Activated naive CD8-positive, alpha-beta T cell treated with anti-CD3 and anti-CD28 coated beads, Interleukin-2, amount 50 U/mL, for 16 hours (primary cell): ENCODE measurements at regions not wholly inside any gene's neighbourhood (a gene's known extent, or its start where the extent isn't known, plus 50 kb on each side); places are given as distances from the start of the nearest gene placed in this dataset.

ENCODE experiments used
- DNase-seq: peaks from one replicate; pipeline ENCODE4 v3.0.0-alpha.2; 2020; ENCODE audit warnings: low read depth, low spot score

GRCh38 chr6:144335311-144335861, 50.3 kb downstream of the UTRN start:
- no peak for DNase-seq

GRCh38 chr6:144335914-144336313, 50.8 kb downstream of the UTRN start:
- DNase-seq = no peak

GRCh38 chr6:144336900-144337299, 51.8 kb downstream of the UTRN start:
- no peak for DNase-seq

DNA sequence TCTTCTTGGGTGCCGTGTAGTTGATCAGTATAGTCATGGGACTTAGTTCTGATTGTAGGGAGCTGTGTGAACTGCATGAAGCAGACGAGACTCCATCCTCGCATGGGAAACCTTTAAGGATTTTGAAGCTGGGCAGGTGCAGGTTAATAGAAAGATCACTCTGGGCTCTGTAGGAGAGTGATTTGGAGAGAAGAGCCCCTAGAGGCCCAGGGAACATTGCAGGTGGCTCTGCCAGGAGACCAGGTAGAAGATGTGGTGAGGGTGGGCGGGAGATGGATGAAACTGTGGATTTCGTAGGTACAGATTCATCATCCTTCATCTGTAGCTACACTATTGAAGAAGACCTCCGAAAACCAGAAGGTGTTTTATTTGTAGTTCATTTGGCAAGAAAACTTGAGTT, 53.3 kb downstream of the UTRN start:
- DNase-seq = no peak

DNA sequence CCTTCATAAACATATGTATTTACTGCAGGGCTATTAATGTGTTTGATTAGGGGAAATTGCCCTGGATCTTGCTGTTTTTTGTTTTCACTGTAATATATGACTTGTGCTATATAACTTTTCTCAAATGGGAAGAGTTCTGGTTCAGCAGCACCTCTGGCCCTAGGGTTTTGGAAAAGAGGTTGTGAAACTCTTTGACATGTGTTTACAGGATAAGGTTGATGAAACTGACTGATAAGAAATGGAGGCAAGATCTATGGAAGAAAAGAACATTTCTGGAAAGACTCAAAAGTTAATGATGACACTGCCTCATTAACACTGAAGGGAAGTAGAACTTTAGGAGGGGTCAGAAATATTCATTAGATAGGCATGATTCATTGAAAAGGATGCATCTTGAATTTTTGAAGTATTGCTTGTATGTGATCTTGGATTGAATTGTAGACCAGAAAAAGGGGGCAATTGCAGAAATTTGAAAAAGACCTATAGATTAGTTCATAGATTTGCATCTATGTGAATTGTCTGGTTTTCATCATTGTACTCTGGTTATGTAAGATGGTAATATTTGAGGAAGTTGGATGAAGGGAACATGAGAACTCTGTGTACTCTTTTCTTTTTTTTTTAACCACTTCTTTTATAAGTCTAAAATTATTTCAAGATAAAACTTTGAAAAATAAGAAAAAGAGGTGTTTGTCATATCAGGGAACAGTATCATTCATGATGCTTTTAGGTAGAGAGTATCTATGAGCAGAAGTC, 54.0 kb downstream of the UTRN start:
- DNase-seq = no peak

DNA sequence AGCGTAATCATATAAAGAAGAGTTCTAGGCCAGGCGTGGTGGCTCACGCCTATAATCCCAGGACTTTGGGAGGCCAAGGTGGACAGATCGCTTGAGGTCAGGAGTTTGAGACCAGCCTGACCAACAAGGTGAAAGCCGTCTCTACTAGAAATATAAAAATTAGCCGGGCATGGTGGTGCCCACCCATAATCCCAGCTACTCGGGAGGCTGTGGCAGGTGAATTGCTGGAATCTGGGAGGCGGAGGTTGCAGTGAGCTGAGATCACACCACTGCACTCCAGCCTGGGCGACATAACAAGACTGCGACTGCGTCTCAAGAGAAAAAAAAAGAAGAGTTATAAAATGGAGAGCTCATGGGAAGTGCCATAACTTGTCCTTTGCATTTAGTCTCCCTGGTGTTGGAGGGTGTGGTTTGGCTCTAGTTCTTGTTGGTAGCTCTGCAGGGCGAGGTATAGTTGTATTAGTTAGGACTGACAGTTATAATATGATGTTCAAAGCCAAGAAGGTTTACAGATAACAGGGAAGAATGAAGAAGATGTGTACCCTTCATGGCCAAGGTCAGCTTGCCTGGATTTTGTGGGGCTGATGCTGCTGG, 54.8 kb downstream of the UTRN start:
- DNase-seq = no peak

DNA sequence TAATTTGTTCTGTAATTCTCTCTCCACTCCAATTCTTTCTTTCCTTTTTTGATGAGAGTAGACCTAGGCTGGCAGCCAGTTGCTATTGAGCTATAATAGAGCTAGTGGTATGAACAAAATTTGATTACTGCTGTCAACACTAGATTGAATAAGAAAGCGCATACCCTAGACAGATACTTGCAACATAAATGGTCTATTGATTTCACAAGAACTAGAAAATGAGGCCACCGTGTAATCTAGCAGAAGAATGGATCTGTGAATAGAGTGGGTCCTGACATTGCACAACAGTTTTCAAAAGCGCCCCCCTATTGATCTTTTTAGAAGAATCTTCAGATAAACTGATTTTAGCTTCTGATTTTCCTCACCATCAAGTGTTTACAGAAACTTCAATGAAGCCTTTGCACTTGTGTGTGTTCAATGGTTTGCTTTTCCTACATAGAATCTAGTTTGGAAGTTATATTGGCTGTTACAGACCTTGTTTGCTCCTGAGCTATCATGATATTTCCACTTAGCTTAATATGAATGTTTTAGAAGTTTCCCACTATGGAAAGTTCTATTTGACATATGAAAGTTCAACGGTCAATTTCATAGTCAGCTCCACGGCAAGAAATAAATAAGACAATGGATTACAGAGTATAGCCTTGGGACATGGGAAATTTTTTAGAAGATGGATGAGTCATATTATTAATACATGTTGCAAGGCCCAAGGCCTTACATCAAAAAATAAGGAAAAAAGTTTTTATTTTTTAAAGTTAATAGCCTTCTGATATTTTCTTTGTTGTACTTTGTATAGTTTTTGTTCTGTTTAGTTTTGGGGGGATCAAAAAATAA, 55.6 kb downstream of the UTRN start:
- DNase-seq = no peak

DNA sequence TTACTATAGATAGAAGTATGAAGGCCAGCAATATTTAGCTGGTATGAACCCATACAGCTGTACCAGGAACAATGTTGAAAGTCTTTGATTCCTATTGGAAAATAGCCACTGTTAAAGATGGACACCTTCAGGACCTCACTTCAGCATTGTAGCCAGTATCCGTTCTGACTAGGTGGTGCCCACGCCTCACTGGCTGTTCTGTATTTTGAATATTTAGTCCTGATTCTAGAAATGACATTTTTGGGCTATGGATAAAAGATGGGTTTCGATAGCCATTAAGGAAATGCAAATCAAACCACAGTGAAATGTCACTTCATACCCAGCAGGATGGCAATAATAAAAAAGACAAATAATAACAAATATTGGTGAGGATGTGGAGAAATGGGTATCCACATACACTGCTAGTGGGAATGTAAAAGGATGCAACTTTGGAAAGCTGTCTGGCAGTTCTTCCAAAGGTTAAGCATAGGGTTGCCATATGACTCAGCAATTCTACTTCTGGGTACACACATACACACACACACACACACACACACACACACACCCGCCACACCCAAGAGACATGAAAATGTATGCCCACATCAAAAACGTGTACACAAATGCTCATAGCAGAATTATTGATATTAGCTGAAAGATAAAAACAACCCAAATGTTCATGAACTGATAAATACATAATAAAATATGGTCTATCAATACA, 56.8 kb downstream of the UTRN start:
- no peak for DNase-seq

DNA sequence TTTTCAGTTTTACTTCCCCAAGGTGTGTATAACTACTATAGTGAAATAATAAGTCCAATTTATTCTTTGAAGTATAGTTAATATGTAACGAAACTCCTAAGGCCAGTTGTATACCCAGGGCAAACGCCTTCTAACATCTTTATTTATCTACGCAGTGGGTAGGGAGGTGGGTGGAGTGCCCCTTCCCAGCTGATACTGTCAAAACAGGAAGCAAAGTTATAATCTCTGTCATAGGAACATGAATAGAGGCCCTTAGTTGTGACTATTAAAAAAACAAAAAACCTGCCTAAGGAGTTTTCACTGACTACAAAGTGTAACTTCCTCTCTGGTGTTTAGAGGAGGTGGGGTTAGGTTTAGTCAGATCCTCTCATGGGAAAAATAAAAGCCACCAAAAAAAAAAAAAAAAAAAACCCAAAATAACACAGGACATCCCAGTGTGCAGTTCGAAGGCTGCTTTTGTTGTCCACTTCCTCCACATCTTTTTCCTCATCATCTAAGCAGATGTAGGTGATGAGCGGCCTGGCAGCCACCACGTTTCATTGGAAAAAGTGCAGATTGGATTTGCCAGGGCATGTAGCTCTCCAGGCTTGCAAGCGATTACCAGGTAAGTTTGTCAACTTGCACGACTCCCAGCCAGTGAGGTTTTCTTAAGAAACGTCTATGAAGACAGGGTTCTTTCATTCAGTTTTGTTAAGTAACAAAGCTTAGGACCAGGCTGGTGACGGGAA, 58.7 kb downstream of the UTRN start:
- DNase-seq = no peak

DNA sequence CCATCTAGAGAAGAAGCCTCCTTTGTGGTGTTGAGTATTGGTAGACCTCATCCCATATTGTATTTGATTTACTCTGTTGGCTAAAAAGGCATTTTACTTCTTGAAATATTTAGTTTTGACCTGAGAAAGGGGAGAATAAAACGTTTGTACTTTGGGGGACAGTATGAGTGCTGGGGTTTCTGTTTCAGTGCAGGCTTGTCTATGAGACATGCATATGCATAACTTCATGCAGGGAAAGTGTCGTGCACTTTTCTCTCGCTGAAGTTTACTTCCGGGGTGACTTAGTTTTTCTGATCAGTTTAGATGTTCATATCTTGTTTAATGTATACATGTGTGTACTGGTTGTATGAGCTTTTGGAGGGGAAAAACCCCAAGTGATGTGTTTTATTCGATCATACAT, 59.5 kb downstream of the UTRN start:
- no peak for DNase-seq

GRCh38 chr6:144345451-144345850, 60.3 kb downstream of the UTRN start:
- DNase-seq = no peak

DNA sequence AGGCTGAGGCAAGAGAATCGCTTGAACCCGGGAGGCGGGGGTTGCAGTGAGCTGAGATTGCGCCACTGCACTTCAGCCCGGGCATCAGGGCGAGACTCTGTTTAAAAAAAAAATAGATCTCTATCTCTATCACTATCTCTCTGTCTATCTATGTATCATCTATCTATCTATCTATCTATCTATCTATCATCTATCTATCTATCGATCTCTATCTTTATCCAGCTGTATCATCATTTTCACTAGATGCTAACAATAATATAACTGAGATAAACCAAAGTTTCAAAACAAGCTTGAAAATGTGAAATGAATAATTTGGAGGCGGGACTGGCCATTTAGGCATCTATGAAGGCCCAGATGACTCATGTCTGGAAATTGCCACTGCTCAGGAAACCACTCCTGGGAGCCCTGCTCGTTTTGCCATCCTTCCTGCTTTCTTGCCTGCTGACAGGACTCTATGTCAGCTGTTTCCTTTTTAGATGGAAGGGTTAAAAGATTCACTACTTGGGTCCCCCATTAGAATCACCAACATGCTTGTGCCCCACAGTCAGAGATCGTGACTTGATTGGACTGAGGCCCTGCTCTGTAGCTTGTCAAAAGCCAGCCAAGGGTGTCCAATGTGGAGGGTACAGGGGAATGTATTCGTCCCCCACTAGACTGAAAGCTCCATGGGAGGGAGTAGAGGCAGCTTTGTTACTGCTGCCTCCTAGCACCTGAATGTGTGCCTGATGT, 61.7 kb downstream of the UTRN start:
- DNase-seq = no peak

DNA sequence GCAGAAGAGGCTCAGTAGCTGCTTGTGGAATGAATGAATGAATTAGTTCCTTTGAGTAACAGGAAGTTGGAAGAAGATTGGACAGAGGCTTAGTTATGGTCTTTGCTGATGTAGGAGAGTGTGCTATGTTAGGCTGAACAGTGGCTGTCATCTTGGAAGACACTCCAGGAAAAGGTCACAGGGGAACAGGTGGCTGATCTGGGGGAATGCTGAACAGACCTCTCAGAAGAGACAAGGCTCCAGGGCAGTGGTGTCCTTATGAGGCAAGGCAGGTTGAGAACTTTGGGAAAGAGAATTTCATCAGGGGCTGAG, 62.3 kb downstream of the UTRN start:
- DNase-seq = no peak

DNA sequence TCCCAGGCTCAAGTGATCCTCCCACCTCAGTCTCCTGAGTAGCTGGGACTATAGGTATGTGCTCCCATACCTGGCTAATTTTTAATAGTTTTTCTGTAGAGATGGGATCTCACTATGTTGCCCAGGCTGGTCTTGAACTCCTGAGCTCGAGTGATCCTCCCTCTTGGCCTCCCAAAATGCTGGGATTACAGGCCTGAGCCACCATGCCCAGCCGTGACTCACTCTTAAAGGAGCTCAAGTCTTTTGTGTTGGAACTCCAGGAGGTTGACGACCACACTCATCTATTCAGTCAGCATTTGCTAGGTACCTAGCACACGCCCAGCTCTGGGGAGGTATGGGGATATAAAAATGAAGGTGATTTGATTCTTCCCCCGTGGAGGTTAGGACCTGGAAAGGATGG, 62.8 kb downstream of the UTRN start:
- DNase-seq = no peak

- no peak for DNase-seq
Observed at GRCh38 chr6:144349690-144350527, 64.8 kb downstream of the UTRN start.

DNA sequence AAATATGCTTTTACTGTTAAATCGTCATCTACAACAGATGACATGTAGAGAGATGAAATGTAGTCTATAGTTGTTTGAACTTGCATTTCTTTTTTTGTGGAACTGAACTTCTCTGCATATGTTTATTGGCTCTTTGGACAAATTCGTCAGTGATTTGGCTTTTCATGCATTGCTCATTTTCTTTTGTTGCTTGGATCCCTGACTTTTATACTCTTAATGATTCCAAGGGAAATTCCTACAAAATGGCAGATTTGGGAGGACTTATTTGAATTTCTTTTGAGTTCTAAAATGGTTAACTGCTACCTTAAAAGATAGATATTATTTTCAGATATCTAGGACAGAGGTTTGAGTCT, 65.4 kb downstream of the UTRN start:
- DNase-seq = no peak

- DNase-seq = no peak
Observed at GRCh38 chr6:144351379-144352127, 66.4 kb downstream of the UTRN start.

DNA sequence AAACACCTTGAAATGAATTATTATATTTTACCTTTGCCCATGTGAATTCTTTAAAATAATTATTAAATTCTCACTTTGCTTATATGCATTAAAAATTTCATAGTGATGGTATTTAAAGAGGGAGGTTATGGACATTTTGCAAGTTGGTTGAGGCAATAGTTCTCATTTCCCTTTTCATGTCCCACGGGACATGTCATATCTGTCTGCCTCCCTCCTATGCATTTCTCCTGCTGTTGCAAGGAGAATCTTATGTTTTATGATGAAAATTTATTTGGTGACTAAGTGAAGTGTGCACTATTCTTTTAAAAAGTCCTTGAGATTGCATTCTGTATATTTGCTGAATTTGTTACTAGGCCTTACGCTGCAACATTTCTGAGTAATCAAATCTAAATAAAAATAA, 67.2 kb downstream of the UTRN start:
- DNase-seq = no peak

DNA sequence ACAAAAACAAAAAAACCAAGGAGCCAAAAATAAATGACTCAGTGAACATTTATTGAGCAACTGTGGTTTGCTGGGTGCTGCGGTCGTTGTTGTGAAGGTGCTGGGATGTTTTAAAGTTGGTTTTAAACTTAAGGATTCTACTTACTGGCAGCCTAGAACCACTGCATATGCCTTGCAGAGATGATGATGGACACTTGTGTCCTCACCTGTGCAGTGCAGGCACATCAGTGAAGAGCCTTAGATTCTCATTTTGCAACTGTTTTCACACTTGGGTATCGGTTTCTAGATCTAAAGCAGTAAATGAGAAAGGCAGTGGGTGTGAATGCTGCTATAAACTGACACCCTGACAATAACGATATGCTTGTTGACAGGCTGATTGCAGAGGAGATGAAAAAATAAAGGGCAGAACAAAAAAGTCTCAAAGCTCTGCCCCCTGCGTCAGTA, 68.8 kb downstream of the UTRN start:
- DNase-seq = no peak
